H1 (cell line): ENCODE measurements at regions not wholly inside any gene's neighbourhood (a gene's known extent, or its start where the extent isn't known, plus 50 kb on each side); places are given as distances from the start of the nearest gene placed in this dataset.

Source experiments
- TF ChIP-seq, protein P1 (sequence below): fragments of 300-600 bp; sonication (generic); IDR thresholded peaks from 2 replicates; pipeline ENCODE4 v1.7.1; 2012; ENCODE audit warnings: low read length, moderate library complexity, mild to moderate bottlenecking, inconsistent platforms; ENCODE audit not compliant: insufficient replicate concordance
- TF ChIP-seq, protein P2 (sequence below): IDR thresholded peaks from 2 replicates; pipeline ENCODE4 v1.6.1; 2011; ENCODE audit warnings: low read length, improper control_type of control experiment

DNA sequence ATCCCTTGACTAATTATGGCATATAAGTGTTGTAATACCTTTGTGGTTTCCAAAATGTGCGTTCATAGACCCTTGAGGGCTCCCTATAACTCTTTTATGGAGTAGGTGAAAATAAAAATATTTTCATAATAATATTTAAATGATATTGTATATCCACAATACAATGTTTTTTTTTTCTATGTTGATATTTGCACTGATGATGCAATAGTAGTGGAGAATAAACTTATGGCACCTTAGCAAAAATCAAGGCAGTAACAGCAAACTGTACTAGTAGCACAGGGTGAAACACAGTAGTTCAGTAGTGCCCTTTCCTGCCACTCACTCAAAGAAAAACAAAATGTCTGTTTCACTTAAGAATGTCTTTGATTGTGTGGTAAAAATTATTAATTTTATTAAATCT lies 465.3 kb downstream of the C4orf33 start (continued):
- TF ChIP-seq, protein P1, sequence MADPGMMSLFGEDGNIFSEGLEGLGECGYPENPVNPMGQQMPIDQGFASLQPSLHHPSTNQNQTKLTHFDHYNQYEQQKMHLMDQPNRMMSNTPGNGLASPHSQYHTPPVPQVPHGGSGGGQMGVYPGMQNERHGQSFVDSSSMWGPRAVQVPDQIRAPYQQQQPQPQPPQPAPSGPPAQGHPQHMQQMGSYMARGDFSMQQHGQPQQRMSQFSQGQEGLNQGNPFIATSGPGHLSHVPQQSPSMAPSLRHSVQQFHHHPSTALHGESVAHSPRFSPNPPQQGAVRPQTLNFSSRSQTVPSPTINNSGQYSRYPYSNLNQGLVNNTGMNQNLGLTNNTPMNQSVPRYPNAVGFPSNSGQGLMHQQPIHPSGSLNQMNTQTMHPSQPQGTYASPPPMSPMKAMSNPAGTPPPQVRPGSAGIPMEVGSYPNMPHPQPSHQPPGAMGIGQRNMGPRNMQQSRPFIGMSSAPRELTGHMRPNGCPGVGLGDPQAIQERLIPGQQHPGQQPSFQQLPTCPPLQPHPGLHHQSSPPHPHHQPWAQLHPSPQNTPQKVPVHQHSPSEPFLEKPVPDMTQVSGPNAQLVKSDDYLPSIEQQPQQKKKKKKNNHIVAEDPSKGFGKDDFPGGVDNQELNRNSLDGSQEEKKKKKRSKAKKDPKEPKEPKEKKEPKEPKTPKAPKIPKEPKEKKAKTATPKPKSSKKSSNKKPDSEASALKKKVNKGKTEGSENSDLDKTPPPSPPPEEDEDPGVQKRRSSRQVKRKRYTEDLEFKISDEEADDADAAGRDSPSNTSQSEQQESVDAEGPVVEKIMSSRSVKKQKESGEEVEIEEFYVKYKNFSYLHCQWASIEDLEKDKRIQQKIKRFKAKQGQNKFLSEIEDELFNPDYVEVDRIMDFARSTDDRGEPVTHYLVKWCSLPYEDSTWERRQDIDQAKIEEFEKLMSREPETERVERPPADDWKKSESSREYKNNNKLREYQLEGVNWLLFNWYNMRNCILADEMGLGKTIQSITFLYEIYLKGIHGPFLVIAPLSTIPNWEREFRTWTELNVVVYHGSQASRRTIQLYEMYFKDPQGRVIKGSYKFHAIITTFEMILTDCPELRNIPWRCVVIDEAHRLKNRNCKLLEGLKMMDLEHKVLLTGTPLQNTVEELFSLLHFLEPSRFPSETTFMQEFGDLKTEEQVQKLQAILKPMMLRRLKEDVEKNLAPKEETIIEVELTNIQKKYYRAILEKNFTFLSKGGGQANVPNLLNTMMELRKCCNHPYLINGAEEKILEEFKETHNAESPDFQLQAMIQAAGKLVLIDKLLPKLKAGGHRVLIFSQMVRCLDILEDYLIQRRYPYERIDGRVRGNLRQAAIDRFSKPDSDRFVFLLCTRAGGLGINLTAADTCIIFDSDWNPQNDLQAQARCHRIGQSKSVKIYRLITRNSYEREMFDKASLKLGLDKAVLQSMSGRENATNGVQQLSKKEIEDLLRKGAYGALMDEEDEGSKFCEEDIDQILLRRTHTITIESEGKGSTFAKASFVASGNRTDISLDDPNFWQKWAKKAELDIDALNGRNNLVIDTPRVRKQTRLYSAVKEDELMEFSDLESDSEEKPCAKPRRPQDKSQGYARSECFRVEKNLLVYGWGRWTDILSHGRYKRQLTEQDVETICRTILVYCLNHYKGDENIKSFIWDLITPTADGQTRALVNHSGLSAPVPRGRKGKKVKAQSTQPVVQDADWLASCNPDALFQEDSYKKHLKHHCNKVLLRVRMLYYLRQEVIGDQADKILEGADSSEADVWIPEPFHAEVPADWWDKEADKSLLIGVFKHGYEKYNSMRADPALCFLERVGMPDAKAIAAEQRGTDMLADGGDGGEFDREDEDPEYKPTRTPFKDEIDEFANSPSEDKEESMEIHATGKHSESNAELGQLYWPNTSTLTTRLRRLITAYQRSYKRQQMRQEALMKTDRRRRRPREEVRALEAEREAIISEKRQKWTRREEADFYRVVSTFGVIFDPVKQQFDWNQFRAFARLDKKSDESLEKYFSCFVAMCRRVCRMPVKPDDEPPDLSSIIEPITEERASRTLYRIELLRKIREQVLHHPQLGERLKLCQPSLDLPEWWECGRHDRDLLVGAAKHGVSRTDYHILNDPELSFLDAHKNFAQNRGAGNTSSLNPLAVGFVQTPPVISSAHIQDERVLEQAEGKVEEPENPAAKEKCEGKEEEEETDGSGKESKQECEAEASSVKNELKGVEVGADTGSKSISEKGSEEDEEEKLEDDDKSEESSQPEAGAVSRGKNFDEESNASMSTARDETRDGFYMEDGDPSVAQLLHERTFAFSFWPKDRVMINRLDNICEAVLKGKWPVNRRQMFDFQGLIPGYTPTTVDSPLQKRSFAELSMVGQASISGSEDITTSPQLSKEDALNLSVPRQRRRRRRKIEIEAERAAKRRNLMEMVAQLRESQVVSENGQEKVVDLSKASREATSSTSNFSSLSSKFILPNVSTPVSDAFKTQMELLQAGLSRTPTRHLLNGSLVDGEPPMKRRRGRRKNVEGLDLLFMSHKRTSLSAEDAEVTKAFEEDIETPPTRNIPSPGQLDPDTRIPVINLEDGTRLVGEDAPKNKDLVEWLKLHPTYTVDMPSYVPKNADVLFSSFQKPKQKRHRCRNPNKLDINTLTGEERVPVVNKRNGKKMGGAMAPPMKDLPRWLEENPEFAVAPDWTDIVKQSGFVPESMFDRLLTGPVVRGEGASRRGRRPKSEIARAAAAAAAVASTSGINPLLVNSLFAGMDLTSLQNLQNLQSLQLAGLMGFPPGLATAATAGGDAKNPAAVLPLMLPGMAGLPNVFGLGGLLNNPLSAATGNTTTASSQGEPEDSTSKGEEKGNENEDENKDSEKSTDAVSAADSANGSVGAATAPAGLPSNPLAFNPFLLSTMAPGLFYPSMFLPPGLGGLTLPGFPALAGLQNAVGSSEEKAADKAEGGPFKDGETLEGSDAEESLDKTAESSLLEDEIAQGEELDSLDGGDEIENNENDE, result no peak
- TF ChIP-seq, protein P2, sequence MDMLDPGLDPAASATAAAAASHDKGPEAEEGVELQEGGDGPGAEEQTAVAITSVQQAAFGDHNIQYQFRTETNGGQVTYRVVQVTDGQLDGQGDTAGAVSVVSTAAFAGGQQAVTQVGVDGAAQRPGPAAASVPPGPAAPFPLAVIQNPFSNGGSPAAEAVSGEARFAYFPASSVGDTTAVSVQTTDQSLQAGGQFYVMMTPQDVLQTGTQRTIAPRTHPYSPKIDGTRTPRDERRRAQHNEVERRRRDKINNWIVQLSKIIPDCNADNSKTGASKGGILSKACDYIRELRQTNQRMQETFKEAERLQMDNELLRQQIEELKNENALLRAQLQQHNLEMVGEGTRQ, result no peak
